Aorta (tissue), 5 donors: ENCODE measurements at regions not wholly inside any gene's neighbourhood (a gene's known extent, or its start where the extent isn't known, plus 50 kb on each side); places are given as distances from the start of the nearest gene placed in this dataset.

Experiments
- ATAC-seq: fragments of 200-7000 bp; cut with Tn5 transposase; one replicate; pipeline ENCODE4 v1.9.1; 2022; ENCODE audit warnings: moderate library complexity; ENCODE audit not compliant: low FRiP score
- DNase-seq, 2 donors: peaks; one replicate each; pipeline ENCODE4 v3.0.0-alpha.2; 2020
- H3K27ac ChIP-seq, 2 donors: one replicate each; pipeline ENCODE4 v1.5.1; 2013; ENCODE audit warnings: low read length in 2 of 2, mild to moderate bottlenecking in 2 of 2, moderate library complexity in 2 of 2, control low read depth in 1 of 2, inconsistent platforms in 1 of 2, low read depth in 1 of 2
- H3K27me3 ChIP-seq, 2 donors: one replicate each; pipeline ENCODE4 v1.6.1; 2013; ENCODE audit warnings: control low read depth in 1 of 2, low read length in 1 of 2, mild to moderate bottlenecking in 1 of 2, moderate library complexity in 1 of 2; ENCODE audit not compliant: insufficient read depth in 2 of 2, control insufficient read depth in 1 of 2
- H3K36me3 ChIP-seq, 2 donors: one replicate each; pipeline ENCODE4 v1.6.1; 2013; ENCODE audit warnings: control low read depth in 1 of 2, low read length in 1 of 2, mild to moderate bottlenecking in 1 of 2; ENCODE audit not compliant: insufficient read depth in 2 of 2, control insufficient read depth in 1 of 2
- H3K4me1 ChIP-seq, 2 donors: one replicate each; pipeline ENCODE4 v1.6.1; 2013; ENCODE audit warnings: low read length in 2 of 2, control low read depth in 1 of 2, mild to moderate bottlenecking in 1 of 2, moderate library complexity in 1 of 2; ENCODE audit not compliant: insufficient read depth in 2 of 2, control insufficient read depth in 1 of 2
- H3K4me3 ChIP-seq, 2 donors: one replicate each; pipeline ENCODE4 v1.5.1; 2013; ENCODE audit warnings: low read length in 2 of 2, control low read depth in 1 of 2, mild to moderate bottlenecking in 1 of 2
- H3K9me3 ChIP-seq: one replicate; pipeline ENCODE4 v1.6.1; 2013; ENCODE audit warnings: mild to moderate bottlenecking, low read length; ENCODE audit not compliant: control insufficient read depth
- WGBS, 2 donors: extraction: QIAGEN DNeasy Blood & Tissue Kit; methylation state at CpG; one replicate each; pipeline ENCODE4 v1.1.7; 2013; 5-methylcytosine and 5-hydroxymethylcytosine counted together
- intact Hi-C, 2 donors: fragments of 100-400 bp; cut with DNase I; formaldehyde crosslinking; loops; one replicate each; pipeline versions ENCODE4 v1.14.2 to v1.15.0; 2022
- donor health status: healthy with polysubstance abuse.
- donor health status: Bipolar disorder and iron deficiency.
- donor health status: DM: no; HTN: no; CAD: no.
- donor health status: DM: no; HTN: no; CAD: no.
- donor health status: DM: yes; HTN: yes; CAD: no.

GRCh38 chr6:12348530-12349511, 58.7 kb downstream of the EDN1 start:
- ATAC-seq (no peak), DNase-seq (no peak)
- Histone ChIP-seq H3K4me1 (peaks cover 6 to 7% of the 10 kb centered on the region in 2 donors), H3K4me3 (no peak overlapping the region), H3K27me3 (no peaks in the 10 kb centered on the region), H3K36me3 (no peaks in the 10 kb centered on the region), H3K9me3 (no peaks in the 10 kb centered on the region), H3K27ac (peak overlapping the region; percentile 82 to 89)
- 17 to 19% methylated on average over 6 of the region's 6 CpGs for WGBS, 2 donors
- intact Hi-C loops = loop anchor here (5.0 to 10.0 kb wide), 5 partner anchors 33 to 123 kb away; partner anchors contain the start of gene EDN1 (in 1 of the 2)

GRCh38 chr6:12350644-12351170, 60.5 kb downstream of the EDN1 start:
- no peaks in the 10 kb centered on the region for H3K27me3 ChIP-seq
- H3K4me1 ChIP-seq = peaks cover 9 to 12% of the 10 kb centered on the region in 2 donors
- intact Hi-C loops = no loop called here
- no peaks in the 10 kb centered on the region for H3K36me3 ChIP-seq
- no peaks in the 10 kb centered on the region for H3K9me3 ChIP-seq
- no peak for ATAC-seq
- DNase-seq = no peak
- WGBS, 2 donors = 99 to 100% methylated on average over 1 of the region's 1 CpG
- peak overlapping the region in 1 of 2 donors; percentile 15 for H3K27ac ChIP-seq
- H3K4me3 ChIP-seq = no peak overlapping the region

- no peak overlapping the region for H3K27ac ChIP-seq
- DNase-seq (no peak), ATAC-seq (no peak)
These were observed 61.5 kb downstream of the EDN1 start for GRCh38 chr6:12351672-12352071.

GRCh38 chr6:12353731-12354130, 63.6 kb downstream of the EDN1 start:
- H3K4me1 ChIP-seq = peaks cover 4 to 13% of the 10 kb centered on the region in 2 donors
- no peaks in the 10 kb centered on the region for H3K36me3 ChIP-seq
- WGBS, 2 donors = 21 to 22% methylated on average over 3 of the region's 3 CpGs
- no peak for ATAC-seq
- no peaks in the 10 kb centered on the region for H3K9me3 ChIP-seq
- H3K4me3 ChIP-seq = no peak overlapping the region
- DNase-seq = no peak
- peak overlapping the region; percentile 74 to 76 for H3K27ac ChIP-seq
- H3K27me3 ChIP-seq = no peaks in the 10 kb centered on the region
- intact Hi-C loops = no loop called here

More at GRCh38 chr6:12351672-12352071, 61.5 kb downstream of the EDN1 start:
- H3K27me3 ChIP-seq = no peaks in the 10 kb centered on the region
- peaks cover 5 to 13% of the 10 kb centered on the region in 2 donors for H3K4me1 ChIP-seq
- H3K36me3 ChIP-seq = no peaks in the 10 kb centered on the region
- intact Hi-C loops = no loop called here
- H3K9me3 ChIP-seq = no peaks in the 10 kb centered on the region
- H3K4me3 ChIP-seq = no peak overlapping the region

GRCh38 chr6:12354499-12354898, 64.3 kb downstream of the EDN1 start:
- Histone ChIP-seq H3K27ac (peak overlapping the region in 1 of 2 donors; percentile 78), H3K4me1 (peaks cover 4 to 12% of the 10 kb centered on the region in 2 donors), H3K4me3 (no peak overlapping the region), H3K9me3 (no peaks in the 10 kb centered on the region), H3K27me3 (no peaks in the 10 kb centered on the region), H3K36me3 (no peaks in the 10 kb centered on the region)
- peak in 1 of 2 donors; percentile 58 for DNase-seq
- intact Hi-C loops = no loop called here
- WGBS, 2 donors = 8% methylated on average over 3 of the region's 3 CpGs
- peak; percentile 81 for ATAC-seq

- Histone ChIP-seq H3K4me3 (no peak overlapping the region), H3K4me1 (peaks cover 4 to 12% of the 10 kb centered on the region in 2 donors), H3K27ac (peak overlapping the region; percentile 78 to 98), H3K36me3 (no peaks in the 10 kb centered on the region), H3K27me3 (no peaks in the 10 kb centered on the region), H3K9me3 (no peaks in the 10 kb centered on the region)
- no peak for ATAC-seq
- no peak for DNase-seq
- WGBS, 2 donors = 94% methylated on average over 3 of the region's 3 CpGs
- intact Hi-C loops = no loop called here
These were observed 65.2 kb downstream of the EDN1 start for GRCh38 chr6:12355354-12355753.

- H3K27ac ChIP-seq = no peak overlapping the region
- intact Hi-C loops = no loop called here
- 84 to 87% methylated on average over 3 of the region's 3 CpGs for WGBS, 2 donors
These were observed 66.3 kb downstream of the EDN1 start for GRCh38 chr6:12356431-12356830.

GRCh38 chr6:12356983-12357972, 67.1 kb downstream of the EDN1 start:
- intact Hi-C loops = no loop called here
- no peak overlapping the region for H3K4me3 ChIP-seq
- WGBS, 2 donors = 93 to 94% methylated on average over 11 of the region's 11 CpGs
- H3K27ac ChIP-seq = no peak overlapping the region
- no peaks in the 10 kb centered on the region for H3K36me3 ChIP-seq
- ATAC-seq (no peak), DNase-seq (no peak)
- no peaks in the 10 kb centered on the region for H3K9me3 ChIP-seq
- H3K4me1 ChIP-seq = peaks cover 4 to 12% of the 10 kb centered on the region in 2 donors
- no peaks in the 10 kb centered on the region for H3K27me3 ChIP-seq

More at GRCh38 chr6:12356431-12356830, 66.3 kb downstream of the EDN1 start:
- DNase-seq (no peak), ATAC-seq (no peak)
- no peak overlapping the region for H3K4me3 ChIP-seq
- peaks cover 4 to 12% of the 10 kb centered on the region in 2 donors for H3K4me1 ChIP-seq
- H3K9me3 ChIP-seq = no peaks in the 10 kb centered on the region
- no peaks in the 10 kb centered on the region for H3K27me3 ChIP-seq
- no peaks in the 10 kb centered on the region for H3K36me3 ChIP-seq
